DND-41 (cell line): ENCODE measurements at regions not wholly inside any gene's neighbourhood (a gene's known extent, or its start where the extent isn't known, plus 50 kb on each side); places are given as distances from the start of the nearest gene placed in this dataset.

Source experiments
- ATAC-seq: fragments of 200-7000 bp; cut with Tn5 transposase; 3 replicates; pipeline ENCODE4 v1.9.1; 2021; ENCODE audit warnings: low read depth; ENCODE audit not compliant: insufficient read depth
- DNase-seq: peaks from one replicate; pipeline ENCODE4 v3.0.0-alpha.2; 2020
- H2AFZ ChIP-seq: 2 replicates; pipeline ENCODE4 v1.6.0; 2012; ENCODE audit warnings: low read depth, low read length
- H3K27ac ChIP-seq: 2 replicates; pipeline ENCODE4 v1.5.1; 2012; ENCODE audit warnings: low read length, inconsistent platforms
- H3K27me3 ChIP-seq: fragments of 200-600 bp; sonication (generic); 2 replicates; pipeline ENCODE4 v1.6.0; 2012; ENCODE audit warnings: low read length, mild to moderate bottlenecking, inconsistent platforms; ENCODE audit not compliant: insufficient read depth, poor library complexity
- H3K36me3 ChIP-seq: 2 replicates; pipeline ENCODE4 v1.5.1; 2012; ENCODE audit warnings: low read length, inconsistent platforms; ENCODE audit not compliant: insufficient read depth
- H3K4me1 ChIP-seq: 2 replicates; pipeline ENCODE4 v1.5.1; 2012; ENCODE audit warnings: mild to moderate bottlenecking, low read length; ENCODE audit not compliant: insufficient read depth
- H3K4me2 ChIP-seq: 2 replicates; pipeline ENCODE4 v1.6.0; 2012; ENCODE audit warnings: mild to moderate bottlenecking, moderate library complexity, low read length, inconsistent platforms; ENCODE audit not compliant: insufficient read depth
- H3K4me3 ChIP-seq, 2 experiments: fragments of 200-600 bp in 1 of 2; shearing (Covaris generic) in 1 of 2; 2 replicates each; pipeline ENCODE4 v1.5.1; 2012 to 2016; ENCODE audit warnings: inconsistent platforms in 2 of 2, low read length in 2 of 2, mild to moderate bottlenecking in 2 of 2, low read depth in 1 of 2, moderate library complexity in 1 of 2
- H3K79me2 ChIP-seq: 2 replicates; pipeline ENCODE4 v1.6.0; 2012; ENCODE audit warnings: low read length, inconsistent platforms; ENCODE audit not compliant: insufficient read depth
- H3K9ac ChIP-seq: 2 replicates; pipeline ENCODE4 v1.6.0; 2012; ENCODE audit warnings: low read depth, mild to moderate bottlenecking, inconsistent platforms, low read length, moderate library complexity
- H3K9me3 ChIP-seq: 2 replicates; pipeline ENCODE4 v1.5.1; 2012; ENCODE audit warnings: low read length, moderate library complexity, mild to moderate bottlenecking, inconsistent platforms; ENCODE audit not compliant: insufficient read depth, severe bottlenecking
- H4K20me1 ChIP-seq: 2 replicates; pipeline ENCODE4 v1.6.0; 2012; ENCODE audit warnings: low read length; ENCODE audit not compliant: insufficient read depth
- EZH2 ChIP-seq: IDR thresholded peaks from 3 replicates; pipeline ENCODE4 v1.6.1; 2012; ENCODE audit warnings: borderline replicate concordance, low read depth, mild to moderate bottlenecking, moderate library complexity, low read length, inconsistent platforms; ENCODE audit not compliant: severe bottlenecking
- TF ChIP-seq, protein P1 (sequence below): IDR thresholded peaks from 2 replicates; pipeline ENCODE4 v1.5.1; 2012; ENCODE audit warnings: borderline replicate concordance, low read length, moderate library complexity, mild to moderate bottlenecking; ENCODE audit not compliant: poor library complexity, severe bottlenecking; ENCODE audit errors: extremely low read depth

DNA sequence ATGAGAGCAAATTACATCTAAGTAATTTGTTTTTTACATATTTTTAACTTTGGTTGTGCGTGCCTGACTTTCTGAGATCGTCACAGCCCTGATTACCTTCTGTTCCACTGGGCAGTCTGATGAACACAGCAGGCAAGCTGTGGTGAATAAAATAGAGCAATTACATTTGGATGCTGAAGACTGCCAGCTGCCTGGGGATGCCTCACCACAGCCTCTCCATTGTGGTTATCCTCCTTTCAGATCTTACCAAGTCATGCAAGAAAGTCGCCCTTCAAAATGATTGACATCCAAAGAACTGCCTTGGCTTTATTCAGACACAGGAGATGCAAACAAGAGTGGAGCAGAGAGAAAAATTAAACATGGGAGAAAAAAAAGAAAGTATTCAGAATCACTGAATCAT is 456.6 kb upstream of the TMPO start:
- TF ChIP-seq, protein P1, sequence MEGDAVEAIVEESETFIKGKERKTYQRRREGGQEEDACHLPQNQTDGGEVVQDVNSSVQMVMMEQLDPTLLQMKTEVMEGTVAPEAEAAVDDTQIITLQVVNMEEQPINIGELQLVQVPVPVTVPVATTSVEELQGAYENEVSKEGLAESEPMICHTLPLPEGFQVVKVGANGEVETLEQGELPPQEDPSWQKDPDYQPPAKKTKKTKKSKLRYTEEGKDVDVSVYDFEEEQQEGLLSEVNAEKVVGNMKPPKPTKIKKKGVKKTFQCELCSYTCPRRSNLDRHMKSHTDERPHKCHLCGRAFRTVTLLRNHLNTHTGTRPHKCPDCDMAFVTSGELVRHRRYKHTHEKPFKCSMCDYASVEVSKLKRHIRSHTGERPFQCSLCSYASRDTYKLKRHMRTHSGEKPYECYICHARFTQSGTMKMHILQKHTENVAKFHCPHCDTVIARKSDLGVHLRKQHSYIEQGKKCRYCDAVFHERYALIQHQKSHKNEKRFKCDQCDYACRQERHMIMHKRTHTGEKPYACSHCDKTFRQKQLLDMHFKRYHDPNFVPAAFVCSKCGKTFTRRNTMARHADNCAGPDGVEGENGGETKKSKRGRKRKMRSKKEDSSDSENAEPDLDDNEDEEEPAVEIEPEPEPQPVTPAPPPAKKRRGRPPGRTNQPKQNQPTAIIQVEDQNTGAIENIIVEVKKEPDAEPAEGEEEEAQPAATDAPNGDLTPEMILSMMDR, result no peak
- TF ChIP-seq EZH2, result no peak
- Histone ChIP-seq H2AFZ (no peak overlapping the region), H3K4me1 (peaks cover 15% of the 10 kb centered on the region), H3K4me2 (peak overlapping the region; percentile 24; the same call in 1 of the 2 replicates), H4K20me1 (no peaks in the 10 kb centered on the region), H3K27me3 (no peaks in the 10 kb centered on the region), H3K4me3 (no peak overlapping the region), H3K9ac (no peak overlapping the region), H3K36me3 (no peaks in the 10 kb centered on the region), H3K9me3 (no peaks in the 10 kb centered on the region), H3K79me2 (no peaks in the 10 kb centered on the region), H3K27ac (no peak overlapping the region)
- ATAC-seq (peak; percentile 84), DNase-seq (peak; percentile 33)

DNA sequence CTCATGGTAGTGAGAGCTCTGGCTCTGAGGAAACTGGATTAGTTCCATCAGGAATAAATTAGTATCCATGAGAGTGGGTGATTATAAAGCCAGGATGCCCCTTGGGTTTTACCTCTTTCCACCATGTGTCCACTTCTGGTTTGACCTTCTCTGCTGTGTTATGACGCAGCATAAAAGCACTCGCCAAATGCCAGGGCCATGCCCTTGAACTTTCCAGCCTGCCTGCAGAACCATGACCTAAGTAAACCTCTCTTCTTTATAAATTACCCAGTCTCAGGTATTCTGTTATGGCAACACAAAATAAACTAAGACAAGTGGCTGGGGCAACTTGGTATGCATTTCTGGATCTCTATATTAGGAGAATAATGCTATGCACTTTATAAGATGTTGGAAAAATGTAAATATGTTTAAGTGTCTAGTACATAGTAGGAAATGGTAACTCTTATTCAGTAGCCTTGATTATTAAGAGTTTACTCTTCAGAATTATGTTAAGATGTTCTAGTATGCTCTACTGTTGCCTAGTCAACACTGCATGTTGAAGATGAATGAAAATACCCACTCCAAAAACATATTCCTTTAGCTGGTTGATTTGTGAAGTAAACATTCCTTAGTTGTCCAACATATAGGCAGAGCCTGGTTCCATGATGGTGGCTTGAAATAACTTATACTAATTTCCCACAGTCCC is 455.6 kb upstream of the TMPO start:
- H3K79me2 ChIP-seq, result no peaks in the 10 kb centered on the region
- DNase-seq (no peak), ATAC-seq (no peak)
- H3K4me3 ChIP-seq, result no peak overlapping the region
- no peaks in the 10 kb centered on the region for H4K20me1 ChIP-seq
- H3K9ac ChIP-seq, result no peak overlapping the region
- no peak overlapping the region for H3K4me2 ChIP-seq
- H3K27ac ChIP-seq, result no peak overlapping the region
- no peaks in the 10 kb centered on the region for H3K27me3 ChIP-seq
- H3K36me3 ChIP-seq, result no peaks in the 10 kb centered on the region
- no peak for TF ChIP-seq EZH2
- TF ChIP-seq, protein P1, result no peak
- H3K4me1 ChIP-seq, result peaks cover 15% of the 10 kb centered on the region
- no peaks in the 10 kb centered on the region for H3K9me3 ChIP-seq
- H2AFZ ChIP-seq, result no peak overlapping the region

DNA sequence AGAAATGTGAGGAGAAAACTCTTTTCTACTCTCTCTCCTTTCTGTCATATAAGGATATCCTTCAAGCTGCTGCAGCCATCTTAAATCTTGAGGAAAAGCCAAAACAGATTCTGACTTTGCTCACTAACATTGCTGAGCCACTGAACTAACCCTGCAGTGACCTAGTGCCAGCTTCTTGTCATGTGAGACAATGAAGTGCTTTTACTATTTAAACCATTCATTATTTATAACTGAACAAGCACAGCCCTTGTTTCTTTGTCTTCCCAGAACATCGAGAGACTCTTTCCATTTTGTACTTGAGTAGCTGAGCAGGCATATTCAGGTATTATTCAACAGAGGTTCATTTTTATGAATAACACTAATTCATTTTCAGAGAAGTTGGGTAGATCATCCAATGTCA is 455.0 kb upstream of the TMPO start:
- no peaks in the 10 kb centered on the region for H3K79me2 ChIP-seq
- no peak for DNase-seq
- no peak overlapping the region for H3K4me2 ChIP-seq
- H3K27ac ChIP-seq, result no peak overlapping the region
- no peak overlapping the region for H2AFZ ChIP-seq
- H3K36me3 ChIP-seq, result no peaks in the 10 kb centered on the region
- H3K4me3 ChIP-seq, result no peak overlapping the region
- no peak for TF ChIP-seq EZH2
- TF ChIP-seq, protein P1, result no peak
- H3K9ac ChIP-seq, result no peak overlapping the region
- H3K9me3 ChIP-seq, result no peaks in the 10 kb centered on the region
- ATAC-seq, result no peak
- peaks cover 15% of the 10 kb centered on the region for H3K4me1 ChIP-seq
- no peaks in the 10 kb centered on the region for H4K20me1 ChIP-seq
- H3K27me3 ChIP-seq, result no peaks in the 10 kb centered on the region
